Gastrocnemius medialis (tissue), 4 donors: ENCODE measurements at regions not wholly inside any gene's neighbourhood (a gene's known extent, or its start where the extent isn't known, plus 50 kb on each side); places are given as distances from the start of the nearest gene placed in this dataset.
A peak's percentile ranks its signal among the peaks of the same experiment; 100 is the strongest.

Source experiments
- ATAC-seq, 2 donors: fragments of 150-250 bp; one replicate each; pipeline ENCODE4 v1.9.1; 2016
- DNase-seq, 2 donors: peaks; one replicate each; pipeline ENCODE4 v3.0.0-alpha.2; 2019
- H3K27ac ChIP-seq, 4 donors: fragments of 200-600 bp; sonication (generic); 1 replicate in 1 of 4; 2 replicates in 3 of 4; pipeline ENCODE4 v1.5.1; 2016 to 2018; ENCODE audit warnings: mild to moderate bottlenecking in 2 of 4, moderate library complexity in 1 of 4
- H3K27me3 ChIP-seq, 3 donors: fragments of 200-600 bp; sonication (generic) in 2 of 3; 1 replicate in 1 of 3; 2 replicates in 2 of 3; pipeline versions ENCODE4 v1.5.1 to v1.6.0; 2016 to 2019; ENCODE audit warnings: mild to moderate bottlenecking in 1 of 3, moderate library complexity in 1 of 3
- H3K36me3 ChIP-seq, 2 donors: fragments of 200-600 bp; sonication (generic) in 1 of 2; one replicate each; pipeline ENCODE4 v1.5.1; 2017 to 2018
- H3K4me1 ChIP-seq, 2 donors: fragments of 200-600 bp; sonication (generic) in 1 of 2; one replicate each; pipeline ENCODE4 v1.5.1; 2016 to 2017; ENCODE audit warnings: mild to moderate bottlenecking in 2 of 2
- H3K4me3 ChIP-seq, 4 donors: fragments of 200-600 bp; sonication (generic) in 3 of 4; 1 replicate in 1 of 4; 2 replicates in 3 of 4; pipeline ENCODE4 v1.5.1; 2016 to 2019; ENCODE audit warnings: mild to moderate bottlenecking in 2 of 4
- H3K9me3 ChIP-seq, 3 donors: fragments of 200-600 bp; sonication (generic) in 2 of 3; 1 replicate in 1 of 3; 2 replicates in 2 of 3; pipeline ENCODE4 v1.5.1; 2016 to 2019
- CTCF ChIP-seq, 5 experiments: fragments of 450-650 bp in 3 of 5; fragments of 200-600 bp in 2 of 5; sonication (generic) in 2 of 5; IDR thresholded peaks in 4 of 5; conservative IDR thresholded peaks in 1 of 5; 1 replicate in 4 of 5; 2 replicates in 1 of 5; pipeline ENCODE4 v1.5.1; 2016 to 2019; ENCODE audit warnings: antibody characterized with exemption in 5 of 5, mild to moderate bottlenecking in 3 of 5, moderate library complexity in 3 of 5
- POLR2A ChIP-seq, 2 donors: fragments of 450-650 bp; IDR thresholded peaks; one replicate each; pipeline ENCODE4 v1.6.1; 2017; ENCODE audit warnings: antibody characterized with exemption in 2 of 2, mild to moderate bottlenecking in 2 of 2, moderate library complexity in 2 of 2
- in situ Hi-C, 4 donors: fragments of 200-750 bp; cut with MboI; loops; one replicate each; pipeline versions ENCODE4 v1.15.0 to v1.8.0; 2017; ENCODE audit warnings: low sequenced_read_pairs in 4 of 4
- intact Hi-C: fragments of 100-400 bp; cut with DNase I; formaldehyde crosslinking; loops from one replicate; pipeline ENCODE4 v1.15.1; 2023; ENCODE audit warnings: low total_unique reads

DNA sequence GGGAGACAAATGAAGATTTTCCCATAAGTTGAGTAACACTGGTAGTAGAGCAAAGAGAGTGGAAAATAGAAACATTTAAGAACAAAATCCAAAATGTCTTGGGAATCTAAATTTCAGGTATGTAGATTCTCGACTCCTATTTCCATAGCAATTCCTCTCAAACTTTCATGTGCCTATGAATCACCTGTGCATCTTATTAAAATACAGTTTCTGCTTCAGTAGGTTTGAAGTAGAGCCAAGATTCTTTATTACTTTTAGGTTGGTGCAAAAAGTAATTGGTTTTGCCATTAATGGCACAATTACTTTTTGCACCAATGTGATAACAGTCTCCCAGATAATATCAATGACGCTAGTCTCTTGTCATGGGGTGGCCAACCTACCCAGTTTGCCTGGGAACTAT is 115.3 kb upstream of the SLC5A12 start:
- Histone ChIP-seq H3K27ac (no peak overlapping the region), H3K27me3 (no peaks in the 10 kb centered on the region), H3K36me3 (no peaks in the 10 kb centered on the region), H3K9me3 (no peaks in the 10 kb centered on the region), H3K4me1 (peaks cover 21 to 24% of the 10 kb centered on the region in 2 donors), H3K4me3 (no peak overlapping the region)
- ATAC-seq (no peak), DNase-seq (no peak)
- intact Hi-C loops (no loop called here), in situ Hi-C loops (no loop called here)
- TF ChIP-seq CTCF (IDR thresholded peaks at IDR 0.05 in 4 of 5, conservative IDR thresholded peaks at IDR 0.05 in 1 of 5) = no peak
- no peak for TF ChIP-seq POLR2A (IDR thresholded peaks at IDR 0.05)

DNA sequence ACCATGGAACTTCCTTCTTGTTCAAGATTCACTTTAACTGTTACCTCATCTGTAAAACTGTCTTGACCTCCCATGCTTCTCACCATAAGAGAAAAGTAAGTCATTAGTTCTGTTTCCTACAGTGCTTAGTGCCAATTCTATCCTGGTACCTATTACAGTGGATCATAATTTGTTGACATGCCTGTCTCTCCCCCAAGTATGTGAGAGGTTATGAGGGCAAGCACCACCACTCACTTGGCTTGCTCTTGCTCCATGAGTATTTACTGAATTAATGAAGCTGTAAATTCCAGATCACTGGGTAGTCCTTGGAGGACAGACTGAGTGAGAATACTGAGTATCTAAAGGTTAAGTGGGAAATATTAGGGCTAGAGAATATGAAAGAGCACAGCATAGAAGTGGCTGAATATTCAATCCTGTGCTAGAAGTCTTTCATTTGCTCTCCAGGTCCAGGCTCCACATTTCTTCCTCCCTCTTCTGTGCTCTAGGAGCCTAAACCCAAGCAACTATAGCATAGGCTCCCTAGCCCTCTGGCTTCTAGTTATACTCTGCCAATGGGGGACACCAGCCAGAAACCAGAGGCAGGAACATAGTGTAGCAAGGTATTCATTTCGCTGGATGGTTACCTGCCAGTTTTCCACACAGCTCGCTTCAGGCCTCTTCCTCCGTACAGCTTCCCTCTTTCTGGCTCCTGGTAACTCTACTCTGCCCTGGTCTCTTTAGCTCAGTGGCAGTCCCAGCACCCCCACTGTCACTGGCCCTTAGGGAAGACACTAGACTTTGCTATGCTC is 118.2 kb upstream of the SLC5A12 start:
- intact Hi-C loops = loop anchor here (5.0 kb wide), 1 partner anchor 152 kb away; the partner anchor contains the start of gene FIBIN
- Histone ChIP-seq H3K36me3 (no peaks in the 10 kb centered on the region), H3K4me3 (no peak overlapping the region), H3K27ac (peak overlapping the region; percentile 56 to 80 (median 72)), H3K27me3 (no peaks in the 10 kb centered on the region), H3K4me1 (peaks cover 26 to 31% of the 10 kb centered on the region in 2 donors), H3K9me3 (no peaks in the 10 kb centered on the region)
- TF ChIP-seq CTCF (IDR thresholded peaks at IDR 0.05 in 4 of 5, conservative IDR thresholded peaks at IDR 0.05 in 1 of 5) (no peak), POLR2A (IDR thresholded peaks at IDR 0.05) (no peak)
- in situ Hi-C loops = no loop called here
- DNase-seq (peak; percentile 53 to 57), ATAC-seq (peak; percentile 92 to 96)

GRCh38 chr11:26841818-26842473 is 120.1 kb upstream of the SLC5A12 start:
- DNase-seq (no peak), ATAC-seq (peak; percentile 19 to 35)
- Histone ChIP-seq H3K9me3 (no peaks in the 10 kb centered on the region), H3K4me1 (peaks cover 29 to 31% of the 10 kb centered on the region in 2 donors), H3K36me3 (no peaks in the 10 kb centered on the region), H3K27ac (peak overlapping the region; percentile 56 to 80 (median 72)), H3K4me3 (no peak overlapping the region), H3K27me3 (no peaks in the 10 kb centered on the region)
- TF ChIP-seq CTCF (IDR thresholded peaks at IDR 0.05 in 4 of 5, conservative IDR thresholded peaks at IDR 0.05 in 1 of 5) = no peak
- no peak for TF ChIP-seq POLR2A (IDR thresholded peaks at IDR 0.05)
- in situ Hi-C loops (no loop called here), intact Hi-C loops (loop anchor here (5.0 kb wide), 1 partner anchor 150 kb away; the partner anchor contains the start of gene FIBIN)

DNA sequence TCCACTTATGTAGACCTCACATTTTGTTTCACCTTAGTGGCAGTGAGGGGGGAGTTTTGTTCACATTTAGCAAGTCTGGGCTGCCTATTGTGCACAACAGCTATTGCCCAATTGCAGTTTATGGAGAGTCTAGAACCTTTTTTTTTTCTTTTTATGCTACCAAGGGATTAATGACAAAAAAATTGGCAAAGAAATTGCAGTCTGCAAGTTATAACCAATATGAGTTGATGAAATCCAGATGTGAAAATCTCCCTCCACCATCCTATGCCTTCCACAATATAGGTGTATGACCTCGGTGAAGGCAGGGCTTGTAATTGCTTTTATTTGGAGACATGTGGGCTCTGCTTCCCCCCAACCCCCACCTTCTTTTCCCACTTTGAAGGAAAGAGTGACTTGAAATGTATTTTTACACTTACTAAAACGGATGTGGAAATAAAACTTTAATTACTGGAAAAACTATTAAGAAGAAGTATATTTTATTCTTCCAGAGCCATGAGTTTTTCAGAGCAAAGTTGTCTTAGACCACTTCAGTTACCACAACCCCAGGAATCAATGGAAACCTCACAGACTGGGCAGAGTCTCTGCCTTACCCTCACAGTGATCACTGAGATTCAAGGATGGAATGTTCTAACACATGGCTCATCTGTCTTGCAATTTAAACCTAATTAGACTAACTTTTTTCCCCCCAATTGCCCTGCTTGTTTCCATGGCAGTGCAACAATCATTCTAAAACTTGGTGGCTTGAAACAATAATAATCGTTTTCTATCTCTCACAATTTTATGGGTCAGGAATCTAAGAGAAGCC is 120.8 kb upstream of the SLC5A12 start:
- no peak for TF ChIP-seq CTCF (IDR thresholded peaks at IDR 0.05 in 4 of 5, conservative IDR thresholded peaks at IDR 0.05 in 1 of 5)
- Histone ChIP-seq H3K27me3 (no peaks in the 10 kb centered on the region), H3K27ac (peak overlapping the region in 3 of 4 donors; percentile 70 to 80 (median 74)), H3K4me3 (no peak overlapping the region), H3K4me1 (peaks cover 36 to 38% of the 10 kb centered on the region in 2 donors), H3K9me3 (no peaks in the 10 kb centered on the region), H3K36me3 (no peaks in the 10 kb centered on the region)
- peak in 1 of 2 donors; percentile 37 for DNase-seq
- in situ Hi-C loops = no loop called here
- ATAC-seq = peak; percentile 33 to 37
- intact Hi-C loops = loop anchor here (5.0 kb wide), 1 partner anchor 150 kb away; the partner anchor contains the start of gene FIBIN
